C4-2B (cell line): ENCODE measurements at regions not wholly inside any gene's neighbourhood (a gene's known extent, or its start where the extent isn't known, plus 50 kb on each side); places are given as distances from the start of the nearest gene placed in this dataset.
"Not testable (repeated sequence)": the region's sequence is repeated elsewhere in the genome, so short reads cannot be mapped to it uniquely, and the experiment has no call there.

ENCODE experiments used
- CTCF ChIP-seq: fragments of 450-650 bp; conservative IDR thresholded peaks from 2 replicates; pipeline ENCODE4 v1.5.1; 2017; ENCODE audit warnings: mild to moderate bottlenecking
- ZFX ChIP-seq: fragments of 450-650 bp; IDR thresholded peaks from 2 replicates; pipeline ENCODE4 v1.6.1; 2017

- not testable (repeated sequence) for TF ChIP-seq CTCF, ZFX
These were observed 326.5 kb downstream of the PCDH11X start for GRCh38 chrX:92105693-92106092.
